ENCODE measurements at regions not wholly inside any gene's neighbourhood (a gene's known extent, or its start where the extent isn't known, plus 50 kb on each side); places are given as distances from the start of the nearest gene placed in this dataset.
A peak's percentile ranks its signal among the peaks of the same experiment; 100 is the strongest.

- H3K27me3 ChIP-seq (ENCODE audit: insufficient read depth, poor library complexity, severe bottlenecking), result peaks cover 25% of the 10 kb centered on the region
- H3K36me3 ChIP-seq (ENCODE audit: low read depth), result no peaks in the 10 kb centered on the region
- no peak for ATAC-seq (ENCODE audit: low read depth)
- no peak overlapping the region for H3K4me3 ChIP-seq (ENCODE audit: severe bottlenecking)
- no peak overlapping the region for H3K27ac ChIP-seq (ENCODE audit: poor library complexity, severe bottlenecking)
- no peak for TF ChIP-seq CTCF (IDR thresholded peaks at IDR 0.05; ENCODE audit: poor library complexity, severe bottlenecking)
- H3K9me3 ChIP-seq (ENCODE audit: severe bottlenecking), result peaks cover 3% of the 10 kb centered on the region
- H3K4me1 ChIP-seq (ENCODE audit: insufficient read depth, poor library complexity, severe bottlenecking), result no peaks in the 10 kb centered on the region
- DNase-seq (ENCODE audit: low spot score), result no peak
Observed at GRCh38 chr7:149696280-149696679, 77.1 kb downstream of the ZNF467 start.

GRCh38 chr7:149692557-149692982 is 80.8 kb downstream of the ZNF467 start:
- no peaks in the 10 kb centered on the region for H3K4me1 ChIP-seq (ENCODE audit: insufficient read depth, poor library complexity, severe bottlenecking)
- H3K4me3 ChIP-seq (ENCODE audit: severe bottlenecking), result peak overlapping the region; percentile 16
- no peaks in the 10 kb centered on the region for H3K9me3 ChIP-seq (ENCODE audit: severe bottlenecking)
- ATAC-seq (ENCODE audit: low read depth), result peak; percentile 57
- H3K27ac ChIP-seq (ENCODE audit: poor library complexity, severe bottlenecking), result no peak overlapping the region
- DNase-seq (ENCODE audit: low spot score), result no peak
- no peak for TF ChIP-seq CTCF (IDR thresholded peaks at IDR 0.05; ENCODE audit: poor library complexity, severe bottlenecking)
- no peaks in the 10 kb centered on the region for H3K36me3 ChIP-seq (ENCODE audit: low read depth)
- peaks cover 26% of the 10 kb centered on the region for H3K27me3 ChIP-seq (ENCODE audit: insufficient read depth, poor library complexity, severe bottlenecking)

GRCh38 chr7:149692056-149692455 is 81.3 kb downstream of the ZNF467 start:
- ATAC-seq (ENCODE audit: low read depth), result no peak
- Histone ChIP-seq H3K4me1 (ENCODE audit: insufficient read depth, poor library complexity, severe bottlenecking) (no peaks in the 10 kb centered on the region), H3K9me3 (ENCODE audit: severe bottlenecking) (no peaks in the 10 kb centered on the region), H3K27me3 (ENCODE audit: insufficient read depth, poor library complexity, severe bottlenecking) (peaks cover 26% of the 10 kb centered on the region), H3K36me3 (ENCODE audit: low read depth) (no peaks in the 10 kb centered on the region), H3K27ac (ENCODE audit: poor library complexity, severe bottlenecking) (no peak overlapping the region), H3K4me3 (ENCODE audit: severe bottlenecking) (no peak overlapping the region)
- DNase-seq (ENCODE audit: low spot score), result no peak
- TF ChIP-seq CTCF (IDR thresholded peaks at IDR 0.05; ENCODE audit: poor library complexity, severe bottlenecking), result no peak

- ATAC-seq (ENCODE audit: low read depth) (peak; percentile 74), DNase-seq (ENCODE audit: low spot score) (no peak)
- H3K36me3 ChIP-seq (ENCODE audit: low read depth), result no peaks in the 10 kb centered on the region
- no peak overlapping the region for H3K4me3 ChIP-seq (ENCODE audit: severe bottlenecking)
- H3K4me1 ChIP-seq (ENCODE audit: insufficient read depth, poor library complexity, severe bottlenecking), result no peaks in the 10 kb centered on the region
- H3K27ac ChIP-seq (ENCODE audit: poor library complexity, severe bottlenecking), result no peak overlapping the region
- H3K9me3 ChIP-seq (ENCODE audit: severe bottlenecking), result no peaks in the 10 kb centered on the region
- H3K27me3 ChIP-seq (ENCODE audit: insufficient read depth, poor library complexity, severe bottlenecking), result peaks cover 26% of the 10 kb centered on the region
- no peak for TF ChIP-seq CTCF (IDR thresholded peaks at IDR 0.05; ENCODE audit: poor library complexity, severe bottlenecking)
Observed at GRCh38 chr7:149690688-149691446, 82.5 kb downstream of the ZNF467 start.

- H3K4me1 ChIP-seq (ENCODE audit: insufficient read depth, poor library complexity, severe bottlenecking), result no peaks in the 10 kb centered on the region
- peaks cover 23% of the 10 kb centered on the region for H3K27me3 ChIP-seq (ENCODE audit: insufficient read depth, poor library complexity, severe bottlenecking)
- no peak overlapping the region for H3K4me3 ChIP-seq (ENCODE audit: severe bottlenecking)
- DNase-seq (ENCODE audit: low spot score) (no peak), ATAC-seq (ENCODE audit: low read depth) (no peak)
- TF ChIP-seq CTCF (IDR thresholded peaks at IDR 0.05; ENCODE audit: poor library complexity, severe bottlenecking), result no peak
- no peak overlapping the region for H3K27ac ChIP-seq (ENCODE audit: poor library complexity, severe bottlenecking)
- H3K36me3 ChIP-seq (ENCODE audit: low read depth), result no peaks in the 10 kb centered on the region
- H3K9me3 ChIP-seq (ENCODE audit: severe bottlenecking), result no peaks in the 10 kb centered on the region
Observed at GRCh38 chr7:149689291-149689721, 84.1 kb downstream of the ZNF467 start.

Data from RWPE2 (cell line).